PC-9 (cell line): ENCODE measurements at regions not wholly inside any gene's neighbourhood (a gene's known extent, or its start where the extent isn't known, plus 50 kb on each side); places are given as distances from the start of the nearest gene placed in this dataset.
"Not testable (repeated sequence)": the region's sequence is repeated elsewhere in the genome, so short reads cannot be mapped to it uniquely, and the experiment has no call there.

Source experiments
- BruUV-seq: library from RNA; stranded (reverse); fragments of 400-500 nt; replicated peaks from 2 replicates; lab custom pipeline; 2021; lab: Mats Ljungman, UMichigan
- CTCF ChIA-PET: fragments of 300-600 bp; sonication (Branson Sonifier 250); formaldehyde crosslinking; loops from one replicate; lab custom pipeline; 2022; ENCODE audit warnings: antibody characterized with exemption; lab: Charles Lee
- POLR2A ChIA-PET: fragments of 300-600 bp; sonication (Branson Sonifier 250); formaldehyde crosslinking; loops from one replicate; lab custom pipeline; 2022; ENCODE audit warnings: antibody characterized with exemption; ENCODE audit not compliant: unreplicated experiment; lab: Charles Lee
- DNase-seq, 2 experiments: peaks; one replicate each; pipeline versions ENCODE4 v3.0.0 to v3.0.0-alpha.2; 2015 to 2022; ENCODE audit warnings: mixed read lengths in 1 of 2
- H2AFZ ChIP-seq: fragments of 200-600 bp; sonication (generic); 2 replicates; pipeline ENCODE4 v1.8.1; 2017; ENCODE audit warnings: antibody characterized with exemption
- H3F3A ChIP-seq: fragments of 200-600 bp; sonication (generic); 2 replicates; pipeline ENCODE4 v1.8.1; 2017; ENCODE audit warnings: antibody characterized with exemption, mild to moderate bottlenecking, low read depth; ENCODE audit not compliant: insufficient read depth
- H3K27ac ChIP-seq: fragments of 200-600 bp; sonication (generic); 2 replicates; pipeline ENCODE4 v1.6.1; 2016; ENCODE audit warnings: mixed run types
- H3K27me3 ChIP-seq: fragments of 200-600 bp; sonication (generic); 2 replicates; pipeline ENCODE4 v1.6.1; 2016; ENCODE audit warnings: low read depth, mixed run types; ENCODE audit not compliant: insufficient read depth
- H3K36me3 ChIP-seq: fragments of 200-600 bp; sonication (generic); 2 replicates; pipeline ENCODE4 v1.6.1; 2016; ENCODE audit warnings: low read depth, mixed run types
- H3K4me1 ChIP-seq: fragments of 200-600 bp; sonication (generic); replicated peaks from 2 replicates; pipeline ENCODE4 v1.6.1; 2016; ENCODE audit warnings: mixed run types; ENCODE audit not compliant: insufficient read depth
- H3K4me2 ChIP-seq: fragments of 200-600 bp; sonication (generic); 2 replicates; pipeline ENCODE4 v1.6.1; 2017; ENCODE audit warnings: mixed run types
- H3K4me3 ChIP-seq: fragments of 200-600 bp; sonication (generic); 2 replicates; pipeline ENCODE4 v1.6.1; 2016; ENCODE audit warnings: mixed run types
- H3K79me2 ChIP-seq: fragments of 200-600 bp; sonication (generic); 2 replicates; pipeline ENCODE4 v1.6.1; 2017; ENCODE audit warnings: low read depth, mixed run types
- H3K9me2 ChIP-seq: fragments of 200-600 bp; sonication (generic); 2 replicates; pipeline ENCODE4 v1.8.1; 2017; ENCODE audit warnings: mild to moderate bottlenecking; ENCODE audit not compliant: insufficient read depth
- H3K9me3 ChIP-seq: fragments of 200-600 bp; sonication (generic); 2 replicates; pipeline ENCODE4 v1.8.1; 2016; ENCODE audit warnings: low read depth; ENCODE audit not compliant: insufficient read depth
- H4K20me1 ChIP-seq: fragments of 200-600 bp; sonication (generic); 2 replicates; pipeline ENCODE4 v1.8.1; 2017; ENCODE audit not compliant: insufficient read depth
- EZH2 ChIP-seq: fragments of 200-600 bp; sonication (generic); IDR thresholded peaks from 2 replicates; pipeline ENCODE4 v1.8.0; 2017; ENCODE audit warnings: antibody characterized with exemption, low read depth
- intact Hi-C: fragments of 100-400 bp; cut with micrococcal nuclease; formaldehyde crosslinking; loops from one replicate; pipeline ENCODE4 v1.10.0; 2022; ENCODE audit not compliant: unreplicated experiment
- TF ChIP-seq, protein P1 (sequence below): fragments of 200-600 bp; sonication (generic); conservative IDR thresholded peaks from 2 replicates; pipeline ENCODE4 v1.6.1; 2017; ENCODE audit warnings: mixed run types, antibody characterized with exemption, mild to moderate bottlenecking, moderate library complexity

DNA sequence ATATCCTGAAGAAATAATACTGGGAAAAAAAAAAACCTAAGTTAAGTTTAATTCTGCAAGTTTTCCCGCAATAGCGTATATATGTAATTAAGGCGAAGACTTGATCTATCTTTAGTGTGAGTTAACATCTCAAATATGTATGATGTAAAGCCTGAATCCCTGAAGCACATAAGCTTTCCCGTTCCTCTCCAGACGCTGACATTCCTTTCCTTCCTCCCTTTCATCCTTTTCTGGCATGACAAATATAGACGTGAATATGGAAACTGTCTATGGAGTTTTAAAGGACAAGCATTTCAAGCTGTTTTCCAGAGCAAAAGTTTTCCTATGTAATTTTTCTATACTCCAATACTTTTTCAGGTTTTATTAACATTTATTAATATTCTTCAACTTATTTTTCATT is 637.0 kb downstream of the COL12A1 start:
- CTCF ChIA-PET, result no interaction called here
- H3K4me2 ChIP-seq, result no peak overlapping the region
- no peak for TF ChIP-seq EZH2
- TF ChIP-seq, protein P1, sequence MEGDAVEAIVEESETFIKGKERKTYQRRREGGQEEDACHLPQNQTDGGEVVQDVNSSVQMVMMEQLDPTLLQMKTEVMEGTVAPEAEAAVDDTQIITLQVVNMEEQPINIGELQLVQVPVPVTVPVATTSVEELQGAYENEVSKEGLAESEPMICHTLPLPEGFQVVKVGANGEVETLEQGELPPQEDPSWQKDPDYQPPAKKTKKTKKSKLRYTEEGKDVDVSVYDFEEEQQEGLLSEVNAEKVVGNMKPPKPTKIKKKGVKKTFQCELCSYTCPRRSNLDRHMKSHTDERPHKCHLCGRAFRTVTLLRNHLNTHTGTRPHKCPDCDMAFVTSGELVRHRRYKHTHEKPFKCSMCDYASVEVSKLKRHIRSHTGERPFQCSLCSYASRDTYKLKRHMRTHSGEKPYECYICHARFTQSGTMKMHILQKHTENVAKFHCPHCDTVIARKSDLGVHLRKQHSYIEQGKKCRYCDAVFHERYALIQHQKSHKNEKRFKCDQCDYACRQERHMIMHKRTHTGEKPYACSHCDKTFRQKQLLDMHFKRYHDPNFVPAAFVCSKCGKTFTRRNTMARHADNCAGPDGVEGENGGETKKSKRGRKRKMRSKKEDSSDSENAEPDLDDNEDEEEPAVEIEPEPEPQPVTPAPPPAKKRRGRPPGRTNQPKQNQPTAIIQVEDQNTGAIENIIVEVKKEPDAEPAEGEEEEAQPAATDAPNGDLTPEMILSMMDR, result no peak

DNA sequence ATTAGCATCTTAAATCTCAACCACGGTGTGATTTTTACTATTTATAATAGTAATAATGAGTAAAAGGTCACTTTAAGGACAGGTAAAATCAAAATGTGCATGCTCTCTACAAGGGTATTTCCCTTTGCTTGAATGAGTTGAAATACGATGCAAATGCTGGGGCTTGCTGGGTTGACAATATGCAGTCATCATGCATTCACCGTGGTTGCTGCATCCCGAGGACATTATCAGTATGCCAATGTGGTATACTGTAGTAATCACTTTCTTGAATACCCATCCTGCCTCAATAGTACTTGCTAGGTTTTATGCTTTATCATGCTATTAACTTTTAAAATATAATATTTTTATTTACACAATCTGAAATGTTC is 637.9 kb downstream of the COL12A1 start:
- BruUV-seq, H3F3A ChIP-seq, H3K4me1 ChIP-seq, POLR2A ChIA-PET, CTCF ChIA-PET, H3K9me2 ChIP-seq, H3K36me3 ChIP-seq, H3K27ac ChIP-seq, H3K79me2 ChIP-seq, DNase-seq, H3K27me3 ChIP-seq, H3K9me3 ChIP-seq, H2AFZ ChIP-seq, H3K4me3 ChIP-seq, intact Hi-C loops, H3K4me2 ChIP-seq, H4K20me1 ChIP-seq: not testable (repeated sequence)

More for the DNA sequence above, 637.0 kb downstream of the COL12A1 start:
- no peaks in the 10 kb centered on the region for H4K20me1 ChIP-seq
- no TSS peak for BruUV-seq
- H2AFZ ChIP-seq, result no peak overlapping the region
- no peaks in the 10 kb centered on the region for H3K4me1 ChIP-seq
- POLR2A ChIA-PET, result no interaction called here
- intact Hi-C loops, result no loop called here
- H3K36me3 ChIP-seq, result no peaks in the 10 kb centered on the region
- no peaks in the 10 kb centered on the region for H3F3A ChIP-seq
- H3K9me3 ChIP-seq, result no peaks in the 10 kb centered on the region
- H3K27ac ChIP-seq, result no peak overlapping the region
- H3K27me3 ChIP-seq, result no peaks in the 10 kb centered on the region
- no peaks in the 10 kb centered on the region for H3K79me2 ChIP-seq
- no peak overlapping the region for H3K4me3 ChIP-seq
- H3K9me2 ChIP-seq, result no peaks in the 10 kb centered on the region
- DNase-seq, result no peak

DNA sequence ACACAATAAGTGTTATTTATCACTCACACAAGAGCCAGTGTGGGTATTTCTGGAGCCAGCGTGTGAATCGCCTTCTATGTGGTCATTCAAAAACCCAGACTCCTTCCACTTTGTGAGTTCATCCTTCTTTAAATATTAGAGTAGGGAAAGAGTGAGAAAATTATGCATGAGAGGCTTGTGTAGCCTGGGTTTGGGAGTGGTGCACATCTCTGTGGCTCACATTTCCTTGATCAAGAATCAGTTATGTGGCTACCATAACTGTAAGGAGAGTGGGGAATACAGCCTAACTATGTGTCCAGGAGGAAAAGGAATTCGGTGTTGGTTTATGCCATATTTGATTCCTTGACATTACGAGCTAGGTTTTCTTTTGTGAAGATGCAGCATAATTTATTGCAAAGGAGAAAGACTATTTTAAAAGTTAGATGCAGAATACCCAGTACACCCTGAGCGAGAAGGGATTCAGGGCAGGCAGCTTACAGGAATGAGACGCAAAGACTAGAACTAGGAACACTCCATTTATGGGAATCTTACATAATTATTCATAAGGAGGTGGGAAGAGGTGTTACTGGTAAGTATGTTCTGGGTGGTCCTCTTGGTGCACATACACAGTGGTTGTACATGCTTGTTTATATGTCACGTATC is 638.5 kb downstream of the COL12A1 start:
- intact Hi-C loops, result no loop called here
- Histone ChIP-seq H4K20me1 (no peaks in the 10 kb centered on the region), H3K4me2 (no peak overlapping the region), H3K9me3 (no peaks in the 10 kb centered on the region), H3K4me1 (no peaks in the 10 kb centered on the region), H2AFZ (no peak overlapping the region), H3K27ac (no peak overlapping the region), H3K4me3 (no peak overlapping the region), H3K27me3 (no peaks in the 10 kb centered on the region), H3K36me3 (no peaks in the 10 kb centered on the region), H3K79me2 (no peaks in the 10 kb centered on the region), H3K9me2 (no peaks in the 10 kb centered on the region), H3F3A (no peaks in the 10 kb centered on the region)
- no TSS peak for BruUV-seq
- no peak for DNase-seq
- TF ChIP-seq EZH2, result no peak
- TF ChIP-seq, protein P1, result no peak
- POLR2A ChIA-PET, result no interaction called here
- CTCF ChIA-PET, result no interaction called here

DNA sequence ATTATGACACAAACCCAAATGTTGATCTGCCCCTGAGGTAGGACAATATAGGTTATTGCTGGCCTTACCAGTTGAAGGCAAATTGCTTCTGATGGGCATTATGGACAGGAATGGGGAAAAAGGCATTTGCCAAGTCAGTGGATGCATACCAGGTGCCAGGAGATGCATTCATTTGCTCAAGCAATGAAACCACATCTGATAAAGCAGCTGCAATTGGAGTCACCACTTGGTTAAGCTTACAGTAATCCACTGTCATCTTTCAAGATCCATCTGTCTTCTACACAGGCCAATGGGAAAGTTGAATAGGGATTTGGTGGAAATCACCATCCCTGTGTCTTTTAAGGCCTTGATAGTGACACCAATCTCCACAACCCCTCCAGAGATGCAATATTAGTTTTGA is 648.6 kb downstream of the COL12A1 start:
- Histone ChIP-seq H3F3A (no peaks in the 10 kb centered on the region), H3K9me3 (no peaks in the 10 kb centered on the region), H3K4me1 (no peaks in the 10 kb centered on the region), H3K4me3 (no peak overlapping the region), H3K27ac (no peak overlapping the region), H3K36me3 (no peaks in the 10 kb centered on the region), H3K79me2 (no peaks in the 10 kb centered on the region), H3K27me3 (no peaks in the 10 kb centered on the region), H4K20me1 (no peaks in the 10 kb centered on the region), H3K9me2 (no peaks in the 10 kb centered on the region), H3K4me2 (no peak overlapping the region), H2AFZ (no peak overlapping the region)
- POLR2A ChIA-PET, result no interaction called here
- BruUV-seq, result no TSS peak
- no peak for DNase-seq
- CTCF ChIA-PET, result no interaction called here
- intact Hi-C loops, result no loop called here
- TF ChIP-seq, protein P1, result no peak
- TF ChIP-seq EZH2, result no peak
